ENCODE measurements at regions not wholly inside any gene's neighbourhood (a gene's known extent, or its start where the extent isn't known, plus 50 kb on each side); places are given as distances from the start of the nearest gene placed in this dataset.

DNA sequence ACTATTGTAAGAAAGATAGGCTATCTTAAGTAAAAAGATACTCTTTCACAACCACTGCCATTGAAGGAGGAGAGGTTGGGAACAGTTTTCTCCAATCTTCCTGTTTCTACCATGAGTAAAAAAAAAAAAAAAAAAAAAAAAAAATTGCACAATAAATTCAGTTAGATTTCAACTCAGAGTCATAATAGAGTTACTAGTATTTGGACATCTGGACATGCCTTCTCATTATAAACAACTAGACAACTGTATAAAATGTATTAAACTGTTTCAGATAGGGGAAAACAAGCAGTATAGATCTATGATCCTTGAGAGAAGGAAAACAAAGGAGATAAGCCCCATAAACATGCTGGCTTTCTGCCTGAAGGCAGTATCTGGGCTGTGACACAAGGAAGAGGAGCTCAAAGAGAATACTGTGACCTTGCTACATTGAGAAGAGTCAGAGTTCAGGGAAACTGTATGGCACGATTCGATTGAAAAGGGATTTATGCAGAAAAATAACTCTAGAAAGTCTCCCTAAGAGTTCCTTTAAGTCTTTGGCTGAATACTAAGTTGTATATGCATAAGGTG, 249.2 kb upstream of the POU5F2 start:
- Histone ChIP-seq H3K23me2 (ENCODE audit: low read depth, low read length) (no peaks in the 10 kb centered on the region), H2BK12ac (ENCODE audit: low read depth, low read length) (no peak overlapping the region), H3K9ac (replicated peaks in 1 of 4; ENCODE audit: extremely low read depth in 1 of 4, low read depth in 3 of 4, low read length in 3 of 4) (no peak overlapping the region), H3K23ac (ENCODE audit: insufficient read length) (no peak overlapping the region), H3K27me3 (replicated peaks in 1 of 4; ENCODE audit: control insufficient read depth in 3 of 4, extremely low read depth in 1 of 4, insufficient read depth in 3 of 4, low read length in 3 of 4) (no peaks in the 10 kb centered on the region), H2BK5ac (ENCODE audit: low read depth, low read length) (no peak overlapping the region), H3K14ac (ENCODE audit: insufficient read length) (no peak overlapping the region), H3K4ac (replicated peaks; ENCODE audit: insufficient read length, low read depth, low read length) (no peak overlapping the region), H4K20me1 (replicated peaks in 1 of 2; ENCODE audit: control insufficient read depth in 1 of 2, insufficient read depth in 2 of 2, low read length in 2 of 2) (no peaks in the 10 kb centered on the region), H2BK15ac (ENCODE audit: low read length) (no peak overlapping the region), H2AK5ac (ENCODE audit: low read depth, low read length) (no peak overlapping the region), H4K91ac (replicated peaks; ENCODE audit: insufficient read length, low read length) (no peak overlapping the region), H3K4me1 (replicated peaks in 1 of 4; ENCODE audit: control insufficient read depth in 3 of 4, insufficient read depth in 4 of 4, low read length in 3 of 4) (no peaks in the 10 kb centered on the region), H3K4me2 (ENCODE audit: insufficient read depth in 1 of 2, low read depth in 2 of 2, low read length in 2 of 2) (no peak overlapping the region), H3K18ac (ENCODE audit: extremely low read depth, low read length) (no peak overlapping the region), H3K9me3 (ENCODE audit: insufficient read depth in 2 of 2, low read depth in 1 of 2, low read length in 1 of 2) (peaks cover 0 to 10% of the 10 kb centered on the region in 2 experiments; a peak in 2 of 4 replicates), H3K4me3 (ENCODE audit: extremely low read depth in 1 of 4, insufficient read depth in 2 of 4, low read depth in 3 of 4, low read length in 4 of 4) (no peak overlapping the region), H3K56ac (replicated peaks; ENCODE audit: insufficient read length, low read depth, low read length) (no peak overlapping the region), H2BK120ac (replicated peaks; ENCODE audit: low read depth, low read length) (no peak overlapping the region), H3K27ac (ENCODE audit: low read depth, low read length) (no peak overlapping the region), H3K36me3 (ENCODE audit: control insufficient read depth in 2 of 4, insufficient read depth in 4 of 4, low read length in 3 of 4) (no peaks in the 10 kb centered on the region), H2AFZ (ENCODE audit: low read length) (no peak overlapping the region), H3K79me2 (ENCODE audit: control insufficient read depth in 1 of 2, insufficient read depth in 2 of 2, low read length in 2 of 2) (no peaks in the 10 kb centered on the region), H4K5ac (ENCODE audit: insufficient read length, low read depth, low read length) (no peak overlapping the region), H2BK20ac (ENCODE audit: low read length) (no peak overlapping the region), H3K79me1 (ENCODE audit: low read depth, low read length) (no peaks in the 10 kb centered on the region), H4K8ac (ENCODE audit: extremely low read depth, insufficient read depth, low read length) (no peak overlapping the region)
- 90% methylated on average over 2 of the region's 2 CpGs; no CpG with 5 or more reads in 1 of the 2 experiments for WGBS, 2 experiments (ENCODE audit: extremely low coverage in 1 of 2, insufficient coverage in 1 of 2, insufficient read length in 1 of 2, insufficient replicate concordance in 2 of 2, low coverage in 1 of 2, low lambda C conversion rate in 2 of 2, missing lambda C conversion rate in 1 of 2)
- POLR2A ChIA-PET (ENCODE audit: partially characterized antibody), result interaction anchor here (0.6 kb wide), 1 partner anchor 64 kb away, joined by 3 read pairs; no protein-coding TSS in a partner anchor
- CTCF ChIA-PET (ENCODE audit: partially characterized antibody), result interaction anchor here (1.2 to 1.9 kb wide), 2 partner anchors 11 to 19 kb away, joined by 3 to 7 read pairs; no protein-coding TSS in a partner anchor
- no peak for FAIRE-seq
- DNase-seq (ENCODE audit: low read depth in 1 of 2, low spot score in 2 of 2), result no peak
- TF ChIP-seq SAP30 (IDR thresholded peaks at IDR 0.05; ENCODE audit: insufficient read depth, insufficient replicate concordance, low read length), result no peak
- TF ChIP-seq YY1 (IDR thresholded peaks at IDR 0.05; ENCODE audit: low read depth, low read length), result no peak
- TF ChIP-seq TEAD4 (IDR thresholded peaks at IDR 0.05; ENCODE audit: low read depth, low read length), result no peak
- TF ChIP-seq SIRT6 (IDR thresholded peaks at IDR 0.05; ENCODE audit: low read length), result no peak
- no peak for TF ChIP-seq RBBP5 (IDR thresholded peaks at IDR 0.05; ENCODE audit: borderline replicate concordance, low read depth, low read length)
- TF ChIP-seq NANOG (IDR thresholded peaks at IDR 0.05; ENCODE audit: insufficient read depth, low read depth, low read length, poor library complexity, severe bottlenecking), result no peak
- no peak for TF ChIP-seq SRF (IDR thresholded peaks at IDR 0.05; ENCODE audit: low read depth, low read length)
- no peak for TF ChIP-seq RFX5 (IDR thresholded peaks at IDR 0.05; ENCODE audit: borderline replicate concordance, low read depth, low read length)
- TF ChIP-seq, protein P1, sequence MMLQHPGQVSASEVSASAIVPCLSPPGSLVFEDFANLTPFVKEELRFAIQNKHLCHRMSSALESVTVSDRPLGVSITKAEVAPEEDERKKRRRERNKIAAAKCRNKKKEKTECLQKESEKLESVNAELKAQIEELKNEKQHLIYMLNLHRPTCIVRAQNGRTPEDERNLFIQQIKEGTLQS (IDR thresholded peaks at IDR 0.05; ENCODE audit: insufficient read depth, low read depth, low read length), result no peak
- TF ChIP-seq MAX (IDR thresholded peaks at IDR 0.05), result no peak
- TF ChIP-seq RNF2 (IDR thresholded peaks at IDR 0.05; ENCODE audit: borderline replicate concordance, low read depth, low read length, missing control alignments, poor library complexity, severe bottlenecking), result no peak
- no peak for TF ChIP-seq TBP (IDR thresholded peaks at IDR 0.05; ENCODE audit: low read depth, low read length)
- no peak for TF ChIP-seq CEBPB (IDR thresholded peaks at IDR 0.05; ENCODE audit: low read depth, low read length)

Measured in H1 (cell line).